ENCODE measurements at regions not wholly inside any gene's neighbourhood (a gene's known extent, or its start where the extent isn't known, plus 50 kb on each side); places are given as distances from the start of the nearest gene placed in this dataset.

GRCh38 chr1:47532921-47533792 is 95.3 kb downstream of the FOXD2 start:
- TF ChIP-seq POLR2A (IDR thresholded peaks at IDR 0.05; ENCODE audit: low read length) (no peak), GATA1 (IDR thresholded peaks at IDR 0.05; ENCODE audit: low read depth, low read length) (no peak)
